ENCODE measurements at regions not wholly inside any gene's neighbourhood (a gene's known extent, or its start where the extent isn't known, plus 50 kb on each side); places are given as distances from the start of the nearest gene placed in this dataset.
"Not testable (repeated sequence)": the region's sequence is repeated elsewhere in the genome, so short reads cannot be mapped to it uniquely, and the experiment has no call there.

GRCh38 chr13:50599927-50600326, 243.6 kb downstream of the DLEU7 start:
- DNase-seq (ENCODE audit: low spot score): peak; percentile 71

DNA sequence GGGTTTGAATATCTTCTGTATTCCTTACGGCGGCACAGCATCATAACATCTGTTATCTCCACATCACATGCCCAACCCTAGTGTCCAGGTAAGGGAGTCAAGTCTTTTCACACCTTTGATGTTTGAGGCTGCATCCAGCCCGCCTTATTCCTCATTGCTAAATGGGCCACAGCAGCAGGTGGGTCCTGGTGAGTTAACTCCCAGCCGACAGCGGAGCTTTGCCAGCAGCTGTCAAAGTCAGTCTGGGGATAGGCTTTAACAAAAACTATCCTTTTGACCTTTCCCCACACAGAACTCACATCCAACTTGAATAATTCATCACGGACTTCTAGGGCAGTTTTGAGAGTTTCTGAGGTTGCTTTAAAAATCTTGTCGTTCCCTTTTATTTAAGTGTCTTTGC, 235.1 kb downstream of the DLEU7 start:
- DNase-seq (ENCODE audit: low spot score): no peak

GRCh38 chr13:50609011-50609410, 234.5 kb downstream of the DLEU7 start:
- no peak for DNase-seq (ENCODE audit: low spot score)

DNA sequence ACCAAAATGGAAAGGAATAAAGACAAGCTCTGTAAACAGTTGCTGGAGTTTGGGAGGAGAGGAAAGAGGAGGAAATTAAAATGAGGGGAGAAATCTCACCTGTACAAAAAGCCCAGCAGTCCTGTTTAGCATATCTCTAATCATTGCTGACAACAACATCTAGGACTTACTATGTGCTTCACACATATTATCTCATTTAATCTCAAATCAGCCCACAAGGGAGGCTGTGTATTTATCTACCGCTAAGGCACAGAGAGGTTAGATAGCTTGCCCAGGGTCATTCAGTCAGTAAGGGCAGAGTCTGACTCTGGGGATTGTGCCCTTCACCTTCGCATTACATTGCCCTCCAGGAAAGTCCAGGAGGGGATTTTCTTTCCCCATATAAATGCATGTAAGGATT, 233.3 kb downstream of the DLEU7 start:
- DNase-seq (ENCODE audit: low spot score): no peak

DNA sequence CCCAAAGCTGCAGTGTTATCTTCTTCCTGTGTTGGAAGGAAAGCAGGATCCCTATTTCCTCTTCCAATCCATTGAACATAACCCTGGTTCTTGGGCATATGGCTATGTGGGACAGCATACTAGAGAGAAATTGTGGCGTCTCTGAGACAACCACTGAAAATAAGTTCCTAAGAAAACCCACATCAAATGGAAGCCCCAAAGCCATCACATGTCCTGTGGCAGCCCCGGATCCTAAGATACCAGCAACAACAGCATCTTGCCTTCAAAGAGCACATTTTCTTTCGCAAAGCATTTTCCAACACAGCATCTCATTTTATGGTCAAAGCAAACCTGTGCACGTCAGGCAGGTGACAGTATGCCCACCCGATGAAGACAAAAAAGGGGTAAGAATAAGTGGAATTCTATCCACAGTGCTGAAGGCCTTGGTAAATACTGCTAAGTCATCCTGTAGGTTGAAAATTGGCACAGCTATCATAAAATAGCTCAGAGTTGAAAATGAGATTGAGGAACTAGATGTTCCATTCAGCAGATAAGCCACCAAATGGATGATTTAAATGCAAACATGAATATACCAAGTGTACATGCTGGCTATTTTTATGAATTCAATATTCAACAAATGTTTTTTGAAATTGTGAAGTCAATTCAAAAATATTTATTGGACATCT, 232.2 kb downstream of the DLEU7 start:
- DNase-seq (ENCODE audit: low spot score): no peak

- DNase-seq (ENCODE audit: low spot score): no peak
These were observed 230.8 kb downstream of the DLEU7 start for GRCh38 chr13:50612717-50613116.

DNA sequence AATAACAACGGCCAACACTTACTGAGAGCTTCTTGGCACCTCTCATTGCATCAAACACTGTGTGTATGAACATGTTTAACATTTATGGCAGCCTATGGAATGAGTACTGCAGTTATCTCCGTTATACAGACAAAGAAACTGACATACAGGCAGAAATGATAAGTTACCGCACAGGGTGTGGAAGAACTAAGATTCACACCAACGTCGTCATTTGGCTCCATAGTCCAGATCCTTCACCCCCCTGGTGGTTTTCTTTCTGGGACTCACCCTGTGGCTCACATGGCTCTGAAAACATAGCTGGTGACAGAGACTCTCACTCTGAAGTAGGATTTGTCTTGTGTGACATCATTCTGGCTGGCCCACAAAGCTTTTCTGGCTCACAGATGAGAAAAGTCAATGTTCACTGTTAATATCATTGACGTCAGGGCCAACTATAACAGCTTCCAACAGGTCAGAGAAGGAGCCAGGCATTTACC, 230.1 kb downstream of the DLEU7 start:
- no peak for DNase-seq (ENCODE audit: low spot score)

DNA sequence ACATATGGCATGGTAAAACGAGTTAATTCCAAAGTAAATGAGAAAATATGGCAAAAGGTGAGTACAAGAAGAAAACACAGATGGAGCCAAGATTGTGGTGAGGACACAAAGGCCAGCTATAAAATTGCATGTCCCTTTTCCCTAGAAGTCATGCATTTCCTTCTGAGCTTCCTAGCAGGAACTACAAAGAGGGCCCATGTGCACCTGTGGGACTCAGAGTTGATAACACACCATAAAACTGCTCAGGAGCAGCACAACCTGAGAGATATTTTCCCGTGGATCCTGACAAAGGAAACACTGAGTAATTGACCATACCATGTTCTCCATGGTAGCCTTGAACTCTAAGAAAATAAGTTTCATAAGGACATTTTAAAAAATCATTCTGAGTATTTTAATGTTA, 228.3 kb downstream of the DLEU7 start:
- no peak for DNase-seq (ENCODE audit: low spot score)

GRCh38 chr13:50616101-50616500, 227.4 kb downstream of the DLEU7 start:
- no peak for DNase-seq (ENCODE audit: low spot score)

- DNase-seq (ENCODE audit: low spot score): no peak
These were observed 226.3 kb downstream of the DLEU7 start for GRCh38 chr13:50617134-50617721.

- no peak for DNase-seq (ENCODE audit: low spot score)
These were observed 225.3 kb downstream of the DLEU7 start for GRCh38 chr13:50618206-50618605.

GRCh38 chr13:50626101-50626547, 217.4 kb downstream of the DLEU7 start:
- DNase-seq (ENCODE audit: low spot score): no peak

DNA sequence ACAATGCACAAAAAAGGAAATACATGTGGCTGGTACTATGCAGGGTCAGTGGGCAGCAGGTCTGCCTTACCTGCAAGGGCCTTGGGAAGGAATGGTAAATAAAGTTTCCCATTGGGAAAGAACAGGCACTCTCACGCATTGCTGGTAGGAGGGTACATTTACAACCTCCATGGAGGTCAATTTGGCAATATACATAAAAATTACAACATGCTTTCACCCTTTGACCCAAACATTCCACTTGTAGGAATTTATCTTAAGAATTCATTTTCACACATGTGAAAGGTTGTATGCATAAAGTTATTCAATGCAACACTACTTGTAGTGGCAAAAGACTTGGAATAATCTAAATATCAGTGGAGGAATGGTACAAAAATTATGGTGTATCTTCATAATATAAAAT, 216.4 kb downstream of the DLEU7 start:
- DNase-seq (ENCODE audit: low spot score): no peak

DNA sequence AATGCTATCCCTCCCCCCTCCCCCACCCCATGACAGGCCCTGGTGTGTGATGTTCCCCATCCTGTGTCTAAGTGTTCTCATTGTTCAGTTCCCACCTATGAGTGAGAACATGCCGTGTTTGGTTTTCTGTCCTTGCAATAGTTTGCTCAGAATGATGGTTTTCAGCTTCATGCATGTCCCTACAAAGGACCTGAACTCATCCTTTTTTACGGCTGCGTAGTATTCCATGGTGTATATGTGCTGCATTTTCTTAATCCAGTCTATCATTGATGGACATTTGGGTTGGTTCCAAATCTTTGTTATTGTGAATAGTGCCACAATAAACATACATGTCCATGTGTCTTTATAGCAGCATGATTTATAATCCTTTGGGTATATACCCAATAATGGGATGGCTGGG, 215.0 kb downstream of the DLEU7 start:
- not testable (repeated sequence) for DNase-seq (ENCODE audit: low spot score)

GRCh38 chr13:50629497-50629896, 214.0 kb downstream of the DLEU7 start:
- no peak for DNase-seq (ENCODE audit: low spot score)

DNA sequence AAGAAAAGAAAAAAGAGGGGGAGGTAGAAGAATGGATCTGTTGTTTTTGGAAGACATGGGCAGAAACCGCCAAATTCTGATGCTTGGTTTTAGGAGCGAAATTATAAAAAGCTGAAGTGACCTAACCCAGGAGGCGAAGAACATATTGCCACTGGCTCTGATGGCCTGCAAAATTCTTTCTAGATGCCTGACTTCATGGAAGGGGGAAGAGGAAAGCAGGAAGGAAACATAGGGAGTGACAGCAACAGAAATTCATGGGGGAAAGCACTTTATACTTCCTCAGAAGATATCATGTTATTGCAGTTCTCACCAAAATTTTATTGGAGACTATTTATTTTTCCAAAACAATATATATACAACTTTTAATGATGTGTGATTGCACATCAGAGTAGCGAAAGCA, 213.5 kb downstream of the DLEU7 start:
- DNase-seq (ENCODE audit: low spot score): no peak

DNA sequence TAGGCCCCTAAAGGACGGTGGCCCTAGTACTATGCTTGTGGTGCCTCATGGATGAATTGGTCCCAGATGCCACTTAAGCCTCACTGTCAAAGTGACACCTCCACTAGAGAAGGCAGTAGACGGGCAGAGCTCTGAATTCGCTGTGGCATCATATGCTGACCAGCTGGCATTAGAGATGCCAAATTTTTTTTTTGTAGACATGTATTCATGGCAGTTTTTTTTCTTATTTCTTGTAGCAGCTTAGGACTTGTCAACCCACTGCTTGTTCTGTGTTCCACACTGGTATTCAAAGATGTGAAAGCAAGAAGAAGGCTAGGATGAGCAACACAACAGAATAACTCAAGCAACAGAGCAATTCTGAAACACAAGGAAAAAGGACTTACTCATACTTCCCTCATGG, 212.5 kb downstream of the DLEU7 start:
- DNase-seq (ENCODE audit: low spot score): peak; percentile 57

DNA sequence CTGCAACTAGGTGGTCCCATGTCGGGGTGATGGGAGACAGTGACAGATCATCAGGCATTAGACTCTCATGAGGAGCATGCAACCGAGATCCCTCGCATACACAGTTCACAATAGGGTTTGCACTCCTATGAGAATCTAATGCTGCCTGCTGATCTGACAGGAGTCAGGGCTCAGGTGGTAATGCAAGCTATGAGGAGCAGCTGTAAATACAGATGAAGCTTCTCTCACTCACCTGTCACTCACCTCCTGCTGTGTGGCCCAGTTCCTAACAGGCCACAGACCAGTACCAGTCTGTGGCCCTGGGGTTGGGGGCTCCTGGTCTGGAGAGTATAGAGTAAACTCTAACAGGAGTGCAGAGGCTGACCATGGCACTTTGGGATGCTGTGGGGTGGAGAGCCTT, 209.2 kb downstream of the DLEU7 start:
- no peak for DNase-seq (ENCODE audit: low spot score)

GRCh38 chr13:50635504-50635903, 208.0 kb downstream of the DLEU7 start:
- no peak for DNase-seq (ENCODE audit: low spot score)

DNA sequence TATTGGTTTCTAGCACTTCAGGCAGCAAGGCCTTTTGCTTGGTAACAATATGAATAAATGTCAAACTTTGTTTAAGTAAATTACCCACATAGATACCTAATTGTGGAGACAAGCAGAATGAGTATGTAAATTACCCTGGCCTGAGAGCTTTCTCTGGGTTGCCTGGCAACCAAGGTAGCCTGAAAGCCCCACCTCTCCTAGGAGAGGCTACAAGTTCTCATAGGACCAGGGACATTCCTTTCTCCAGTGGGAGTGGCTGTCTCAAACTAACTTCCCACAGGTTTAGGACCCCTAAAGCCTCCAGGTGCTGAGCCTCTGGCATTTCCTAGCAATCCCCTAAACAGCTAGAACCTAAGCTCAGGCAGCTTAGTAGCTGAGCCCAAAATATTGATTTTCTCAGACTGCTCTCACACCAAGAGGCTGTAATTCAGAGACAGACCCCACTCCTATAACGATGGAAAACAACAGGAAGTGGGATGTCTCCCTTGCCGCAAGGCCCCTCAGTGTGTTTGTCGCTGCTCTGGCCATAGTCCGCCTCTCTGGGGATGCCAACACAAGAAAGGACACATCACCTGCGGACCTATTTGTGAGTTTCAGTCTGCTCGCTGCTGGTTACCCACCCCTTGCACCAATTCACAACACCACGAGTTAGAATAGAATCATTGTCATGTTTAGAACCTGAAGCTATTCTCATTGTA, 207.3 kb downstream of the DLEU7 start:
- DNase-seq (ENCODE audit: low spot score): no peak

DNA sequence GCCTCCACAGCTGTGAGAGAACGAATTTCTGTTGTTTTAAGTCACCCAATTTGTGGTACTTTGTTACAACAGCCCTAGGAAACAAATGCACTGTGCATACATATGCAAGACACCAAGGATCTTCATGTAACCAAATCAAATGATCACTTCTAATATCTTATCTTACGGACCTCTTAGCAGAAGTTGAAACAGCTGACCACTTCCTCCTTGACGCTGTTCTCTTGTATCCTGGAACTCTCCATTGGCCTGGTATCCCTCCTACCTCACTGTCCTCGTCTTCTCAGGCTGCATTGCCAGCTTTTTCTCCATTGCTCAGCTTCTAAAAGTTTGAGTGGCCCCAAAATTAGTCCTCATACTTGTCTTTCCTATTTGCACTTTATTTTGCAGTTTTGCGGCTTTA, 200.4 kb downstream of the DLEU7 start:
- DNase-seq (ENCODE audit: low spot score): no peak

GRCh38 chr13:50644081-50644871, 199.2 kb downstream of the DLEU7 start:
- no peak for DNase-seq (ENCODE audit: low spot score)

GRCh38 chr13:50645092-50645491, 198.4 kb downstream of the DLEU7 start:
- DNase-seq (ENCODE audit: low spot score): no peak

Measured in cerebellar cortex (tissue), 1 donor.